Thymus (tissue), 11 donors: ENCODE measurements at regions not wholly inside any gene's neighbourhood (a gene's known extent, or its start where the extent isn't known, plus 50 kb on each side); places are given as distances from the start of the nearest gene placed in this dataset.

Experiments used
- DNase-seq, 9 donors: peaks; one replicate each; pipeline ENCODE4 v3.0.0-alpha.2; 2013; ENCODE audit warnings: low spot score in 9 of 9, low read depth in 6 of 9, missing footprints in 1 of 9
- H3K27ac ChIP-seq, 2 donors: one replicate each; pipeline ENCODE4 v1.5.1; 2013; ENCODE audit warnings: control low read depth in 1 of 2, low read depth in 1 of 2, low read length in 1 of 2, mild to moderate bottlenecking in 1 of 2, moderate library complexity in 1 of 2
- H3K27me3 ChIP-seq, 2 donors: one replicate each; pipeline ENCODE4 v1.5.1; 2013; ENCODE audit warnings: low read length in 1 of 2; ENCODE audit not compliant: control insufficient read depth in 2 of 2, insufficient read depth in 1 of 2
- H3K36me3 ChIP-seq, 2 donors: one replicate each; pipeline ENCODE4 v1.5.1; 2013; ENCODE audit warnings: low read length in 1 of 2, mild to moderate bottlenecking in 1 of 2, moderate library complexity in 1 of 2; ENCODE audit not compliant: control insufficient read depth in 2 of 2, insufficient read depth in 2 of 2
- H3K4me1 ChIP-seq, 2 donors: one replicate each; pipeline ENCODE4 v1.5.1; 2013; ENCODE audit warnings: low read length in 2 of 2; ENCODE audit not compliant: control insufficient read depth in 2 of 2, insufficient read depth in 2 of 2
- H3K4me3 ChIP-seq, 2 donors: one replicate each; pipeline ENCODE4 v1.5.1; 2013; ENCODE audit warnings: low read length in 2 of 2, control low read depth in 1 of 2, mild to moderate bottlenecking in 1 of 2
- H3K9me3 ChIP-seq, 2 donors: one replicate each; pipeline ENCODE4 v1.5.1; 2013; ENCODE audit warnings: low read length in 1 of 2, mild to moderate bottlenecking in 1 of 2; ENCODE audit not compliant: control insufficient read depth in 2 of 2, insufficient read depth in 1 of 2
- WGBS: extraction: QIAGEN DNeasy Blood & Tissue Kit; methylation state at CpG from one replicate; pipeline ENCODE4 v1.1.7; 2013; 5-methylcytosine and 5-hydroxymethylcytosine counted together
- donor health status: healthy.

DNA sequence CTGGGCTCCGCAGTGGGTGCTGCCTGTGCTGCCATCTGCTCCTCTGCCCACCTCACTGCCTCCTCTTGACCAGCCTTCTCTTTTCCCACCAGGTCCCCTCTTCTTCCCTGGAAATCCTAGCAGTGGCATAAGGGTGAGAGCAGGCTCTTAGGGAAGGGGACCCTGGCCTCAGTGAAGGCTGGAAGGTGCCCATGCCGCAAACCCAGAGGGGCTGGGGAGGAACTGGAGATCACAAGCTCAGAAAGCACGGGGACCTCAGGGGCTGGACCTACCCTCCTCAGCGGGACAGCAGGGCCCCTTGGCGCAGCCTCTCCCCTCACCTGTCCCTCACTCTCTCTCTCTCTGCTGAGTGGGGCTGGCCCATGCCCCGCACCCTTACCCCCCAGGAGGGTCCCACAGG is 144.4 kb upstream of the IRX2 start:
- Histone ChIP-seq H3K9me3 (no peaks in the 10 kb centered on the region), H3K4me3 (no peak overlapping the region), H3K36me3 (no peaks in the 10 kb centered on the region), H3K27ac (no peak overlapping the region), H3K4me1 (no peaks in the 10 kb centered on the region), H3K27me3 (no peaks in the 10 kb centered on the region)
- WGBS: 89% methylated on average over 6 of the region's 6 CpGs
- no peak for DNase-seq

DNA sequence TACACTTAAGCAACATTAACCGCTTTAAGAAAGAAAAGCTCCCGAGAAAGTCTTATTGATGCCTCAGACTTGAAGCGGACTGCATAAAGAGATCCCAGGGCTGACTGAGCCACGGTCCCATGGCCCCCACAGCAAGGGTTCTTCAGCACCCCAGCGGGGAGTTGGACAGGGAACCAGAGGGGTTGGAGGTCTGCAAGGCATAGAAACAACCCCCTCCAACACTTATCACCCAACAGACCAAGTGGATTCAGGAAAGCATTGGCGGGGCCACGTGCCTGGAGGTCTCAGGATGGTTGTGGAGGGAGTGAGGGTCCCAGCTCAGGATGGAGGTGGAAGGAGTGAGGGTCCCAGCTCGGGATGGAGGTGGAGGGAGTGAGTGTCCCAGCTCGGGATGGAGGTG is 143.7 kb upstream of the IRX2 start:
- Histone ChIP-seq H3K27ac (no peak overlapping the region), H3K4me1 (no peaks in the 10 kb centered on the region), H3K4me3 (no peak overlapping the region), H3K9me3 (no peaks in the 10 kb centered on the region), H3K27me3 (no peaks in the 10 kb centered on the region), H3K36me3 (no peaks in the 10 kb centered on the region)
- DNase-seq: no peak
- 83% methylated on average over 9 of the region's 9 CpGs for WGBS

DNA sequence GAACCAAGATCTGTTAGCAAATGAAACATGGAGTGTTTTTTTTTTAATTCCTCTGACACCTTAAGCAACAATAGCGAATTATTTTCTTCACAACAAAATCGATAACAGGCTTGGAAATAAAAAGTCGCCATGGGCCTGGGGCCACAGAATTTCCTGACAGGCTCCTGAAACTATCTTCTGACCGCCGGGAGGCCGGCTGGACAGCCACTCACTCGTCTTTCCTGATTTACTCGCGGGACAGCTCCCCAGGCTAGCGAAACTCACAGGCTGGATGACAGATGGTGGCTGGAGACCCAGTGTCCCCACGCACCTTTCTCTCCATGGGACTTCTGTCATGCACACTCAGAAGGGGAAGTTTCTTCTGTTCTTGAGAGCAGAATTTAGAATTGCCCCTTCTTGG is 143.3 kb upstream of the IRX2 start:
- 83% methylated on average over 11 of the region's 11 CpGs for WGBS
- no peak for DNase-seq
- Histone ChIP-seq H3K4me1 (no peaks in the 10 kb centered on the region), H3K27me3 (no peaks in the 10 kb centered on the region), H3K36me3 (no peaks in the 10 kb centered on the region), H3K27ac (no peak overlapping the region), H3K9me3 (no peaks in the 10 kb centered on the region), H3K4me3 (no peak overlapping the region)

DNA sequence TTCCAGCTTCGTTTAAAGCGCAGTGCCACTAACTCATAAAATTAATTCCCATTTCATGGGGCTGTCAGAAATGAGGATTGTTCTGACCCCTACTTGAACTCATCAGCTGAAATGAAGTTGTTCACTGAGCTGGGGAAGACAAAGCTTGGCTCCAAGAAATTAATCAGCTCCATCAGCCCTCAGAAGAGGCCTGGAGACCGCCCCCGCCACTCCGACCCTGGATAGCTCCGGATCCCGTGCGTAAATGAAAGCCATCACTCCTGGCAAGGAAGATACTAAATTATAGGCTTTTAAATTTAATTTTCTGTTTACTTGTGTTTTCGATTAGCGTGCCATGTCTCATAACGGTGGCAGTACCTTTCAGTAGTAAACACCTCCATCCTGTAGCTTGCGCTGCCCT is 142.8 kb upstream of the IRX2 start:
- no peaks in the 10 kb centered on the region for H3K27me3 ChIP-seq
- no peak overlapping the region for H3K4me3 ChIP-seq
- H3K27ac ChIP-seq: no peak overlapping the region
- WGBS: 85% methylated on average over 12 of the region's 12 CpGs
- no peaks in the 10 kb centered on the region for H3K9me3 ChIP-seq
- H3K4me1 ChIP-seq: no peaks in the 10 kb centered on the region
- H3K36me3 ChIP-seq: no peaks in the 10 kb centered on the region
- no peak for DNase-seq

DNA sequence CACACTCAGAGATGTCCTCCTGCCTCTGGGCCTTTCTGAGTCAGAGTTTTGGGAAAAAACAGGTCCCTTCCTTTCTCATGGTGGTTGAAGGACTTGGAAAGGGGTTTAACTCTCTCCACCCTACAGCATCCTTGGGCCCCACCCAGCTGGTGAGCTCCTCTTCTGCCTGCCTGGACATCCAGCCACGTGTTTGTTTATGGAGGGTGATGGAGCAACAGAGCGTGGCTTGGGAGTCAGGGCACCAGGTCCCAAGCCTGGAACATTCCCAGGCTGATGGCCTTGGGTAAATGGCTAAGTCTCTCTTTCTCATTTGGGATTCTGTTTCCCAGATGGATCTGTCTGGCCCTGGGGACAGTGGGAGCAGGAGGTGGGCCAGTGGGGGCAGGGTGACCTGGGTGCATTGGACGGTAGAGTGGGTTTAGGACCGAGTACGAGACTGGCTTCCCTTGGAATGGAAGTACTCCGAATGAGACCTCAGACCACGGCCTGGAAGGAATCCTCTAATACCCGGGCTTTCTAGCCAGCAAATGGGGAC is 141.1 kb upstream of the IRX2 start:
- no peaks in the 10 kb centered on the region for H3K9me3 ChIP-seq
- H3K4me3 ChIP-seq: no peak overlapping the region
- H3K4me1 ChIP-seq: no peaks in the 10 kb centered on the region
- H3K27me3 ChIP-seq: no peaks in the 10 kb centered on the region
- WGBS: 80% methylated on average over 8 of the region's 8 CpGs
- H3K27ac ChIP-seq: no peak overlapping the region
- DNase-seq: no peak
- H3K36me3 ChIP-seq: no peaks in the 10 kb centered on the region

DNA sequence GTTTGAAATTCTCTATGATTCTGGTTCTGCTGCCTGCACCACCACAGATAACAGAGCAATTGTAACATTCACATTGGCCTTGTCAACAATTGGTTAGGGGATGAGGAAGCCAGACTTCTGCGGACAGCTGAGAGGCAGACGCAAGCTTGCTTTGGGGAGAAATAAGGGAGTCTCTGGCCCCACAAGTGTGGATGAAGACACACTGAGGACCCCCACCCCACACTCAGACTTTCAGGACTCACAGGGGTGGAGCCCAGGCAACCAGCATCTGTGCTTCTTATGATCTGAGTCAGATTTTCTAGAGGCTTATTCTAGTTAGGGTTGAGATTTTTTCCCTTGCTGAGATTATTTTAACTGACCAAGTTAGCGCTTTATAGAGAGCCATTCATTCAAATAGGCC is 140.3 kb upstream of the IRX2 start:
- Histone ChIP-seq H3K9me3 (no peaks in the 10 kb centered on the region), H3K27ac (no peak overlapping the region), H3K27me3 (no peaks in the 10 kb centered on the region), H3K36me3 (no peaks in the 10 kb centered on the region), H3K4me3 (no peak overlapping the region), H3K4me1 (no peaks in the 10 kb centered on the region)
- whole genome bisulfite sequencing: 98% methylated on average over 3 of the region's 3 CpGs
- DNase-seq: no peak

DNA sequence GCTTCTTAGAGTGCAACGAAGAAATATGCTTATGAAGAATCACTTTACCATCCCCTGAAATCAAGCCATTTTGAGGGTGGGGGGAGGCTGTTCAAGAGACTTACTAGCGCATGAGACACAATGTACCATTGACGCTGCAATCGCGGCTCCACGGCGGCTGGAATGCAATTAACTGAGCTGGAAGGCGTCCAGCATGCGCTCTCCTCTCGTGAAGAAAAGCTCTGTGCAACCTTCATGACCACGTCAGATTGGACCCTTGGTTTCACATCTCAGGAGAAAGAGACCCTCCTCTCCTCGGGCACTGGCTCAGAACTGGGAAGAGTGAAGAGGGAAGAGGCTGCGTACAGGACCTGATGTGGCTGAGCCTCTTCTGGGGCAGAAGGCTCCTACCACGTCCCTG is 138.5 kb upstream of the IRX2 start:
- H3K36me3 ChIP-seq: no peaks in the 10 kb centered on the region
- H3K27me3 ChIP-seq: no peaks in the 10 kb centered on the region
- no peaks in the 10 kb centered on the region for H3K4me1 ChIP-seq
- H3K27ac ChIP-seq: no peak overlapping the region
- no peaks in the 10 kb centered on the region for H3K9me3 ChIP-seq
- H3K4me3 ChIP-seq: no peak overlapping the region
- DNase-seq: no peak
- WGBS: 93% methylated on average over 14 of the region's 14 CpGs

DNA sequence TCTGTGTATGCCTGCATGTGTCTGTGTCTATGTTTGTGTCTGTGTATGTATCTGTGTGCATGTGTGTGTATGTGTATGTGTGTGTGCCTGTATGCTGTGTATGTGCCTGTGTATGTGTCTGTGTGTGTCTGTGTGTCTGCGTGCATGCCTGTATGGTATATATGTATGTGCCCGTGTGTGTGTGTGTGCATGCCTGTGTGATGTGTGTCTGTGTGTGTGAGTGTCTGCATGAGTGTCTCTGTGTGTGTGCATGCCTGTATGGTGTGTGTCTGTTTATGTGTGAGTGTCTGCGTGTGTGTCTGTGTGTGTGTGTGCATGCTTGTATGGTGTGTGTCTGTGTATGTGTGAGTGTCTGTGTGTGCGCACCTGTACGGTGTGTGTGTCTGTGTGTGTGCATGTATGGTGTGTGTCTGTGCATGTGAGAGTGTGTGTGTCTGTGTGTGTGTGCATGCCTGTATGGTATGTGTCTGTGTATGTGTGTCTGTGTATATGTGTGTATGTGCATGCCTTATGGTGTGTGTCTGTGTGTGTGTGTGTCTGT is 137.1 kb upstream of the IRX2 start:
- Histone ChIP-seq H3K4me1 (no peaks in the 10 kb centered on the region), H3K36me3 (no peaks in the 10 kb centered on the region), H3K27me3 (no peaks in the 10 kb centered on the region), H3K27ac (no peak overlapping the region), H3K4me3 (no peak overlapping the region), H3K9me3 (no peaks in the 10 kb centered on the region)
- WGBS: 97% methylated on average over 5 of the region's 5 CpGs
- DNase-seq: no peak

DNA sequence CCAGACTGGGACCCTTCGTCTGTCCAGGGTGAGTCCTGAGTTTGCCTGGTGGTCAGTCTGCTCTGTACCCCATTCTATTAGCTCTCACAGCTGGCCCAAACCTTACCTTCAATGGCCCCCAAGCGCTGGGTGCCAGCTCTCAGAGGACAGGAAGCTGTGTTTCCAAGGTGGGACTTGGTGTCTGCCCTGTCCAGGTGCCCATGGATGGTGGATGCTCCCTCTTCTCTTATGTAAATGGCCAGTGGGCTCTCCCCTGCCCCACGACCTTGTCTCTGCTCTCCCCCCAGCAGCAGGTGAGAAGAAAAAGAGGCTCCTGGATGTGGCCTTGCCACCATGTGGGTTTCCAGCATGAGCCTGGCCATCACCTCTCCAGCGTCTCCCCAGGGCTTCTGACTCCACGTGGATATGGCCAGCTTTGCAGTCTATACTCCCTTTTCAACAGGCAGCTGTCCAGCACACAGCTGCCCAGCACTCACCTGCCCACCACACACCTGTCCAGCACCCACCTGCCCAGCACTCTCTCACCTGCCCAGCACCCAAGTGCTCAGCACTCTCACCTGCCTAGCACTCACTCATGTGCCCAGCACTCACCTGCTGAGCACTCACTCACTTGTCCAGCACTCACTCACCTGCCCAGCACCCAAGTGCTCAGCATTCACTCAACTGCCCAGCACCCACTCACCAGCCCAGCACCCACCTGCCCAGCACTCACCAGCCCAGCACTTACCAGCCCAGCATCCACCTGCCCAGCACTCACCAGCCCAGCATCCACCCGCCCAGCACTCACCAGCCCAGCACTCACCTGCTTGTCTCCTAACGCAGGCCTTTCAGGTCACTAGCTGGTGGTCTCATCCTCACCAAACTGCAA is 136.2 kb upstream of the IRX2 start:
- Histone ChIP-seq H3K27me3 (no peaks in the 10 kb centered on the region), H3K9me3 (no peaks in the 10 kb centered on the region), H3K4me3 (no peak overlapping the region), H3K27ac (no peak overlapping the region), H3K4me1 (no peaks in the 10 kb centered on the region), H3K36me3 (no peaks in the 10 kb centered on the region)
- DNase-seq: no peak
- WGBS: 85% methylated on average over 7 of the region's 7 CpGs
